HL-60 (cell line): ENCODE measurements at regions not wholly inside any gene's neighbourhood (a gene's known extent, or its start where the extent isn't known, plus 50 kb on each side); places are given as distances from the start of the nearest gene placed in this dataset.

ENCODE experiments used
- DNase-seq, 2 experiments: peaks; one replicate each; pipeline ENCODE4 v3.0.0-alpha.2; 2010 to 2020; ENCODE audit warnings: low read depth in 1 of 2, low spot score in 1 of 2
- H3K27ac ChIP-seq: fragments of 250-450 bp; sonication (Bioruptor Pico); replicated peaks from 2 replicates; pipeline ENCODE4 v1.5.1; 2020; ENCODE audit warnings: mild to moderate bottlenecking, moderate library complexity
- H3K27me3 ChIP-seq: fragments of 250-450 bp; sonication (Bioruptor Pico); 2 replicates; pipeline ENCODE4 v1.5.1; 2021; ENCODE audit warnings: mild to moderate bottlenecking, moderate library complexity; ENCODE audit not compliant: insufficient read depth, poor library complexity, severe bottlenecking
- H3K4me3 ChIP-seq: replicated peaks from 2 replicates; pipeline ENCODE4 v1.5.1; 2011; ENCODE audit warnings: mild to moderate bottlenecking, control low read depth, low read length; ENCODE audit not compliant: insufficient read depth
- CTCF ChIP-seq: IDR thresholded peaks from one replicate; pipeline ENCODE4 v1.5.1; 2011; ENCODE audit warnings: low read length, control low read depth, inconsistent platforms; ENCODE audit not compliant: insufficient read depth
- GABPA ChIP-seq: IDR thresholded peaks from 2 replicates; pipeline ENCODE4 v1.6.1; 2012; ENCODE audit warnings: low read depth
- POLR2AphosphoS5 ChIP-seq: IDR thresholded peaks from 2 replicates; pipeline ENCODE4 v1.6.1; 2012; ENCODE audit warnings: low read depth
- SPI1 ChIP-seq: IDR thresholded peaks from 2 replicates; pipeline ENCODE4 v1.6.1; 2012; ENCODE audit warnings: low read depth, mild to moderate bottlenecking, borderline replicate concordance
- TF ChIP-seq, protein P1 (sequence below): IDR thresholded peaks from 2 replicates; pipeline ENCODE4 v1.6.1; 2012; ENCODE audit warnings: low read depth; ENCODE audit not compliant: insufficient replicate concordance

- TF ChIP-seq POLR2AphosphoS5 (no peak), GABPA (no peak), SPI1 (no peak), CTCF (no peak)
- TF ChIP-seq, protein P1, sequence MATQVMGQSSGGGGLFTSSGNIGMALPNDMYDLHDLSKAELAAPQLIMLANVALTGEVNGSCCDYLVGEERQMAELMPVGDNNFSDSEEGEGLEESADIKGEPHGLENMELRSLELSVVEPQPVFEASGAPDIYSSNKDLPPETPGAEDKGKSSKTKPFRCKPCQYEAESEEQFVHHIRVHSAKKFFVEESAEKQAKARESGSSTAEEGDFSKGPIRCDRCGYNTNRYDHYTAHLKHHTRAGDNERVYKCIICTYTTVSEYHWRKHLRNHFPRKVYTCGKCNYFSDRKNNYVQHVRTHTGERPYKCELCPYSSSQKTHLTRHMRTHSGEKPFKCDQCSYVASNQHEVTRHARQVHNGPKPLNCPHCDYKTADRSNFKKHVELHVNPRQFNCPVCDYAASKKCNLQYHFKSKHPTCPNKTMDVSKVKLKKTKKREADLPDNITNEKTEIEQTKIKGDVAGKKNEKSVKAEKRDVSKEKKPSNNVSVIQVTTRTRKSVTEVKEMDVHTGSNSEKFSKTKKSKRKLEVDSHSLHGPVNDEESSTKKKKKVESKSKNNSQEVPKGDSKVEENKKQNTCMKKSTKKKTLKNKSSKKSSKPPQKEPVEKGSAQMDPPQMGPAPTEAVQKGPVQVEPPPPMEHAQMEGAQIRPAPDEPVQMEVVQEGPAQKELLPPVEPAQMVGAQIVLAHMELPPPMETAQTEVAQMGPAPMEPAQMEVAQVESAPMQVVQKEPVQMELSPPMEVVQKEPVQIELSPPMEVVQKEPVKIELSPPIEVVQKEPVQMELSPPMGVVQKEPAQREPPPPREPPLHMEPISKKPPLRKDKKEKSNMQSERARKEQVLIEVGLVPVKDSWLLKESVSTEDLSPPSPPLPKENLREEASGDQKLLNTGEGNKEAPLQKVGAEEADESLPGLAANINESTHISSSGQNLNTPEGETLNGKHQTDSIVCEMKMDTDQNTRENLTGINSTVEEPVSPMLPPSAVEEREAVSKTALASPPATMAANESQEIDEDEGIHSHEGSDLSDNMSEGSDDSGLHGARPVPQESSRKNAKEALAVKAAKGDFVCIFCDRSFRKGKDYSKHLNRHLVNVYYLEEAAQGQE = no peak
- no peak for DNase-seq
- Histone ChIP-seq H3K27ac (no peak overlapping the region), H3K27me3 (no peaks in the 10 kb centered on the region), H3K4me3 (no peak overlapping the region)
Measured at GRCh38 chr13:47757466-47758080, 243.5 kb downstream of the SUCLA2 start.

DNA sequence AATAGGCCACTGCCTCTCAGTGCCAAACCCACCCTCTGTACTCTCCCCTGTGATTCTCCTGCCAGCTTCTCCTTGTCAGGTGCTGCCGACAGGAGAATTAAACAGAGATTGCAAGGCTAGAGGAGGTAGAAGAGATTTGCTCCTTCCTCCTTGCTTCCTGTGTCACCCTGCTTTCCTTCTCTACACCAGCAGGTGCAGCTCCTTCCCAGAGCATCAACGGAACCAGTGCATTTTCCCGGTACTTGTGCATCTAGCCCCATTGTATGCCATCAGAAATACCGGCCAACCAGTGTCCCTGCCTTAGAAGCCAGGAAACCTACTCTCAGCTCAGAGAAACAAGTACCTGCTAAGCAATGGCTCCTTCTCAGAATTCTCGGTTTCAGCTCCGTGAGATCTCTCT lies 253.2 kb downstream of the SUCLA2 start:
- Histone ChIP-seq H3K27me3 (peaks cover 6% of the 10 kb centered on the region), H3K27ac (no peak overlapping the region), H3K4me3 (no peak overlapping the region)
- TF ChIP-seq, protein P1 = no peak
- TF ChIP-seq SPI1 = no peak
- TF ChIP-seq POLR2AphosphoS5 = no peak
- TF ChIP-seq CTCF = no peak
- no peak for TF ChIP-seq GABPA
- DNase-seq = no peak

GRCh38 chr13:47726394-47726793 lies 274.7 kb downstream of the SUCLA2 start:
- no peak overlapping the region for H3K4me3 ChIP-seq
- no peak overlapping the region for H3K27ac ChIP-seq
- TF ChIP-seq, protein P1 = no peak
- TF ChIP-seq GABPA = no peak
- TF ChIP-seq POLR2AphosphoS5 = no peak
- no peak for TF ChIP-seq SPI1
- no peak for TF ChIP-seq CTCF
- DNase-seq = no peak
- peaks cover 2% of the 10 kb centered on the region for H3K27me3 ChIP-seq
